Ishikawa (cell line): ENCODE measurements at regions not wholly inside any gene's neighbourhood (a gene's known extent, or its start where the extent isn't known, plus 50 kb on each side); places are given as distances from the start of the nearest gene placed in this dataset.

Experiments used
- CEBPB ChIP-seq: IDR thresholded peaks from 2 replicates; pipeline ENCODE4 v1.6.1; 2012
- CREB1 ChIP-seq: IDR thresholded peaks from 2 replicates; pipeline ENCODE4 v1.6.1; 2012; ENCODE audit warnings: low read depth
- EGR1 ChIP-seq: IDR thresholded peaks from 2 replicates; pipeline ENCODE4 v1.6.1; 2012
- EP300 ChIP-seq: IDR thresholded peaks from 2 replicates; pipeline ENCODE4 v1.6.1; 2012; ENCODE audit warnings: borderline replicate concordance
- FOXM1 ChIP-seq: IDR thresholded peaks from 2 replicates; pipeline ENCODE4 v1.6.1; 2012; ENCODE audit warnings: low read depth, borderline replicate concordance
- NFIC ChIP-seq: IDR thresholded peaks from 2 replicates; pipeline ENCODE4 v1.6.1; 2012
- RAD21 ChIP-seq: IDR thresholded peaks from 2 replicates; pipeline ENCODE4 v1.6.1; 2012; ENCODE audit warnings: low read depth
- TAF1 ChIP-seq: IDR thresholded peaks from 2 replicates; pipeline ENCODE4 v1.6.1; 2012; ENCODE audit warnings: low read depth, mild to moderate bottlenecking
- TCF12 ChIP-seq: IDR thresholded peaks from 2 replicates; pipeline ENCODE4 v1.6.1; 2012; ENCODE audit warnings: low read depth
- TEAD4 ChIP-seq: IDR thresholded peaks from 2 replicates; pipeline ENCODE4 v1.6.1; 2012
- YY1 ChIP-seq: IDR thresholded peaks from 2 replicates; pipeline ENCODE4 v1.6.1; 2012; ENCODE audit warnings: low read depth
- ZBTB7A ChIP-seq: IDR thresholded peaks from 2 replicates; pipeline ENCODE4 v1.6.1; 2012; ENCODE audit warnings: low read depth
- TF ChIP-seq, protein P1 (sequence below): IDR thresholded peaks from 2 replicates; pipeline ENCODE4 v1.6.1; 2012
- TF ChIP-seq, protein P2 (sequence below): IDR thresholded peaks from 2 replicates; pipeline ENCODE4 v1.6.1; 2012; ENCODE audit warnings: low read depth, mild to moderate bottlenecking
- TF ChIP-seq, protein P3 (sequence below): IDR thresholded peaks from 2 replicates; pipeline ENCODE4 v1.6.1; 2012

DNA sequence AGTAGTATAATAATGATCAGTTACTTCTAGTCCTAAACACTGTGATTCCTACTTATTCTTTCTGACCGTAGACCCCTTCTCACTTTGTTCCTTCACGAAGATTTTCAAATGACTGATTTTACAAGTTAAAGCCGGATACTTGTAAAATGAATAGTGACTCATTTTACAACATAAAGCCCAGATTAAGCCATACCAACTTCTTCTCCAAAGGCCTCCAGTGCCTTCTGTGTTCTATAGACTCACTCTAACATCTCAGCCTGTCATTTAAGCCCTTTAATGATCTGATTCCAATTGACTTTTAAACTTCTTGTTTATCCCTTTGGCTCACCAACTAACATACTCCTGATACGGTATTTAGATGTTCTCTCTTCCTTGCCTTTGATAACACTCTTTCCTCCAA, 480.0 kb upstream of the HS3ST1 start:
- TF ChIP-seq NFIC (no peak), TAF1 (no peak), ZBTB7A (no peak), FOXM1 (no peak), EGR1 (no peak)
- TF ChIP-seq, protein P1, sequence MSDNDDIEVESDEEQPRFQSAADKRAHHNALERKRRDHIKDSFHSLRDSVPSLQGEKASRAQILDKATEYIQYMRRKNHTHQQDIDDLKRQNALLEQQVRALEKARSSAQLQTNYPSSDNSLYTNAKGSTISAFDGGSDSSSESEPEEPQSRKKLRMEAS: no peak
- TF ChIP-seq, protein P2, sequence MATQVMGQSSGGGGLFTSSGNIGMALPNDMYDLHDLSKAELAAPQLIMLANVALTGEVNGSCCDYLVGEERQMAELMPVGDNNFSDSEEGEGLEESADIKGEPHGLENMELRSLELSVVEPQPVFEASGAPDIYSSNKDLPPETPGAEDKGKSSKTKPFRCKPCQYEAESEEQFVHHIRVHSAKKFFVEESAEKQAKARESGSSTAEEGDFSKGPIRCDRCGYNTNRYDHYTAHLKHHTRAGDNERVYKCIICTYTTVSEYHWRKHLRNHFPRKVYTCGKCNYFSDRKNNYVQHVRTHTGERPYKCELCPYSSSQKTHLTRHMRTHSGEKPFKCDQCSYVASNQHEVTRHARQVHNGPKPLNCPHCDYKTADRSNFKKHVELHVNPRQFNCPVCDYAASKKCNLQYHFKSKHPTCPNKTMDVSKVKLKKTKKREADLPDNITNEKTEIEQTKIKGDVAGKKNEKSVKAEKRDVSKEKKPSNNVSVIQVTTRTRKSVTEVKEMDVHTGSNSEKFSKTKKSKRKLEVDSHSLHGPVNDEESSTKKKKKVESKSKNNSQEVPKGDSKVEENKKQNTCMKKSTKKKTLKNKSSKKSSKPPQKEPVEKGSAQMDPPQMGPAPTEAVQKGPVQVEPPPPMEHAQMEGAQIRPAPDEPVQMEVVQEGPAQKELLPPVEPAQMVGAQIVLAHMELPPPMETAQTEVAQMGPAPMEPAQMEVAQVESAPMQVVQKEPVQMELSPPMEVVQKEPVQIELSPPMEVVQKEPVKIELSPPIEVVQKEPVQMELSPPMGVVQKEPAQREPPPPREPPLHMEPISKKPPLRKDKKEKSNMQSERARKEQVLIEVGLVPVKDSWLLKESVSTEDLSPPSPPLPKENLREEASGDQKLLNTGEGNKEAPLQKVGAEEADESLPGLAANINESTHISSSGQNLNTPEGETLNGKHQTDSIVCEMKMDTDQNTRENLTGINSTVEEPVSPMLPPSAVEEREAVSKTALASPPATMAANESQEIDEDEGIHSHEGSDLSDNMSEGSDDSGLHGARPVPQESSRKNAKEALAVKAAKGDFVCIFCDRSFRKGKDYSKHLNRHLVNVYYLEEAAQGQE: no peak

DNA sequence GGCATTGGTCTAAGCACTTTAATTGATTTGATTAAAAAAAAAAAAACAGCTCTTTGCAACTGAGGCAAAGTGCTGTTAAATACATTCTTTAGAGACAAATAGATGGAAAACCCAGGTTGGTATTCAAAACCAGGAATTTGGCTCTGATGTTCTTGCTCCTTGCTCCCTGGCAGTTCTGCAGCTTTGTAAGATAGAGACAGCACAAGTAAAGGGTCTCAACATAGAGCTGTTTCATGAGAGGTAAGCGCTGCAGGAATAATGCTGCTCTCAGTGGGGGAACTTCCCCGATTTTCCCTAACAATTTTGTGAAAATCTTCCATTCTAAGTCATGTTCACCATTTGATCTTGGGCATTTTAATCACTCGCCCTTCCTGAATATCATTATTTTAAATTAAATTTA, 479.5 kb upstream of the HS3ST1 start:
- TF ChIP-seq YY1: no peak

DNA sequence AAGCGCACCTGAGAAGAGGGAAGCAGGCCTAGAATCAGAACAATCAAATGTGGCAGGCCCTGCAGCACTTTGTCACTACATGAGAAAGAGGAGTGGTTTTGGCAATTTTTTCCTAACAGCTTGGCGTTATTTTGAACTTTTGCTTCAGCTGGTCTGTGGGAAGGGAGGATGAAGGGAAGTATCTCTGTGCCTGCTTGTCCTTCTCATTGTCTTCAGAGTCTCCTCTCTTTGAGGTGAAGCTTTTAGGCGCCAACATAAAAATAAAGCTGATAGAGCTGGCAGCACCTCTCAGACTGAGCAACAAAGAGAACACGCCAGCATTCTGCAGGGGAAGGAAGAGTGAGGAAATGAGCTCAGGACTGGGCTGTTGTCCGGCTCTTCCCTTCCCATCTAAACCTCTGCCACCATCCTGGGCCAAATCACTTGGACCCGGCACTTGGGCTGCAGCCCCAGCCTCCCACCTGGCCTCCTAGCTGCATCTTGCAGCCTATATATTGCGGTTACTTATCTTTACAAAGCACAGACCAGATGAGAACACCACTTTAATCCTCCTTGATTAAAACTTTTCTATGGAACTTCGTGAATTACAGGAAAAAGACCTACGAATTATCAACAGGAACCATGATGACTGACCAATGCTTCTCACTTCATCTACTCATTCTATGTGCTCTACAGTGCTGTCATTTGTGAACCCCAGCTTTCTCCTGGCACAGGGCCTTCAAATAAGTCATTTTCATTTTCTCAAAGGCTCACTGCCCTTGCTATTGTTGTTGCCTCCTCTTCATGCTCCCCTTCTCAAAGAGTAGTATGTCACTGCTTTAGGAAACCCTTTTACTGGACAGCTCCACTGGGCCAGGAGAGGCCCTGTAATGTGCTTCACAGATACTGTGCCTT, 476.4 kb upstream of the HS3ST1 start:
- TF ChIP-seq CREB1: no peak
- TF ChIP-seq, protein P3, sequence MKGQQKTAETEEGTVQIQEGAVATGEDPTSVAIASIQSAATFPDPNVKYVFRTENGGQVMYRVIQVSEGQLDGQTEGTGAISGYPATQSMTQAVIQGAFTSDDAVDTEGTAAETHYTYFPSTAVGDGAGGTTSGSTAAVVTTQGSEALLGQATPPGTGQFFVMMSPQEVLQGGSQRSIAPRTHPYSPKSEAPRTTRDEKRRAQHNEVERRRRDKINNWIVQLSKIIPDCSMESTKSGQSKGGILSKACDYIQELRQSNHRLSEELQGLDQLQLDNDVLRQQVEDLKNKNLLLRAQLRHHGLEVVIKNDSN: no peak
- TF ChIP-seq CEBPB: no peak
- TF ChIP-seq ZBTB7A: no peak
- TF ChIP-seq NFIC: no peak
- no peak for TF ChIP-seq EP300
- TF ChIP-seq, protein P2: no peak
- no peak for TF ChIP-seq FOXM1
- TF ChIP-seq, protein P1: no peak
- TF ChIP-seq RAD21: no peak
- no peak for TF ChIP-seq TAF1
- no peak for TF ChIP-seq TCF12
- TF ChIP-seq TEAD4: no peak
- no peak for TF ChIP-seq YY1
- no peak for TF ChIP-seq EGR1

DNA sequence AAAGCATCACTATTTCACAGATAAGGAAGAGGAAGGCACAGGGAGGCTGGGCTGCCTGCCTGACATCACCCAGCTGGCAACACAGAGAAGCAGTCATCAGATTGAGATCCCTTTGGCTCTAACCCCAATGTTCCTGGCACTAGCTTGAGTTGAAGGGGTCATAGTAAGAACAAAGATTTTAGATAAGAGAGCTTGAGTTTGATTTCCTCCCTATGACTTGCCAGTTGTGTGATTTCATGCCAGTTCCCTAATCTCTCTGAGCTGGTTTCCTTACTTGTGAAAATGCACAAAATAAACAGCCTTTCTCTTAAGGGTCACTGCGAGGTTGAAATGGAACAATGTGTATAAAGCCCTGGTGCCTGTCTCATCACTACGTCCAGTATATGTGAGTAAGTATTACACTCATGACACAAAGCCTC, 475.4 kb upstream of the HS3ST1 start:
- no peak for TF ChIP-seq TCF12
- TF ChIP-seq TEAD4: no peak
- TF ChIP-seq EGR1: no peak
- TF ChIP-seq CREB1: no peak
- no peak for TF ChIP-seq ZBTB7A
- TF ChIP-seq YY1: no peak
- no peak for TF ChIP-seq TAF1
- no peak for TF ChIP-seq FOXM1
- no peak for TF ChIP-seq EP300
- no peak for TF ChIP-seq RAD21
- no peak for TF ChIP-seq NFIC
- TF ChIP-seq, protein P2: no peak
- TF ChIP-seq, protein P1: no peak
- no peak for TF ChIP-seq CEBPB
- TF ChIP-seq, protein P3: no peak
